HepG2 (cell line): ENCODE measurements at regions not wholly inside any gene's neighbourhood (a gene's known extent, or its start where the extent isn't known, plus 50 kb on each side); places are given as distances from the start of the nearest gene placed in this dataset.
"Not testable (repeated sequence)": the region's sequence is repeated elsewhere in the genome, so short reads cannot be mapped to it uniquely, and the experiment has no call there.

Source experiments
- ATAC-seq: fragments of 200-7000 bp; cut with Tn5 transposase; 3 replicates; pipeline ENCODE4 v1.9.1; 2020; ENCODE audit warnings: mild to moderate bottlenecking, moderate library complexity
- BruUV-seq: library from RNA; stranded (reverse); fragments of 400-500 nt; replicated peaks from 2 replicates; lab custom pipeline; 2021; lab: Mats Ljungman, UMichigan
- CTCF ChIA-PET: fragments of 300-600 bp; formaldehyde crosslinking; extraction: SDS; loops from one replicate; lab custom pipeline; 2021; ENCODE audit warnings: low total read pairs, inconsistent platforms, low intra/inter-chr PET ratio; lab: Yijun Ruan, JAX
- POLR2A ChIA-PET: fragments of 350-600 bp; sonication (Branson Sonifier 250); formaldehyde crosslinking; loops from one replicate; lab custom pipeline; 2020; ENCODE audit warnings: antibody characterized with exemption, inconsistent platforms; lab: Yijun Ruan, JAX
- DNase-seq: peaks from one replicate; pipeline ENCODE4 v3.0.0-alpha.2; 2015; ENCODE audit warnings: low spot score
- FAIRE-seq: peaks from 3 replicates; lab custom pipeline; 2011; peaks lifted over from hg19 to GRCh38; lab: Jason Lieb, UNC
- H2AFZ ChIP-seq: one replicate; pipeline ENCODE4 v1.6.1; 2011; ENCODE audit warnings: low read length, inconsistent platforms
- H3K27ac ChIP-seq: fragments of 300-600 bp; 3 replicates; pipeline ENCODE4 v1.8.0; 2011; ENCODE audit warnings: mixed run types, mild to moderate bottlenecking, mixed read lengths, low read length, inconsistent platforms; ENCODE audit not compliant: insufficient read depth; ENCODE audit errors: extremely low read length
- H3K27me3 ChIP-seq, 2 experiments: fragments of 200-600 bp in 1 of 2; 2 replicates in 1 of 2; 3 replicates in 1 of 2; pipeline versions ENCODE4 v1.6.0 to v1.8.0; 2011; ENCODE audit warnings: low read length in 2 of 2, mild to moderate bottlenecking in 2 of 2, moderate library complexity in 2 of 2, inconsistent platforms in 1 of 2; ENCODE audit not compliant: insufficient read depth in 2 of 2, control insufficient read depth in 1 of 2
- H3K36me3 ChIP-seq, 2 experiments: fragments of 200-600 bp in 1 of 2; replicated peaks in 1 of 2; 2 replicates in 1 of 2; 3 replicates in 1 of 2; pipeline versions ENCODE4 v1.5.1 to v1.8.0; 2011; ENCODE audit warnings: low read length in 2 of 2, inconsistent platforms in 1 of 2; ENCODE audit not compliant: insufficient read depth in 2 of 2, control insufficient read depth in 1 of 2
- H3K4me1 ChIP-seq: 2 replicates; pipeline ENCODE4 v1.5.1; 2012; ENCODE audit warnings: low read length, inconsistent platforms; ENCODE audit not compliant: insufficient read depth
- H3K4me2 ChIP-seq: 2 replicates; pipeline ENCODE4 v1.6.0; 2011; ENCODE audit warnings: low read depth, low read length, inconsistent platforms
- H3K4me3 ChIP-seq, 3 experiments: fragments of 200-600 bp in 1 of 3; sonication (generic), shearing (Covaris generic) in 1 of 3; replicated peaks in 1 of 3; 2 replicates each; pipeline ENCODE4 v1.5.1; 2011 to 2016; ENCODE audit warnings: low read length in 3 of 3, inconsistent platforms in 2 of 3, low read depth in 2 of 3, mild to moderate bottlenecking in 2 of 3, control low read depth in 1 of 3, mixed read lengths in 1 of 3; ENCODE audit not compliant: insufficient read depth in 1 of 3
- H3K79me2 ChIP-seq: one replicate; pipeline ENCODE4 v1.6.1; 2011; ENCODE audit warnings: low read length, inconsistent platforms; ENCODE audit not compliant: insufficient read depth
- H3K9ac ChIP-seq: 2 replicates; pipeline ENCODE4 v1.6.0; 2011; ENCODE audit warnings: mild to moderate bottlenecking, low read depth, low read length, inconsistent platforms; ENCODE audit not compliant: insufficient read depth
- H3K9me3 ChIP-seq: 2 replicates; pipeline ENCODE4 v1.5.1; 2012; ENCODE audit warnings: mild to moderate bottlenecking, low read length
- H4K20me1 ChIP-seq: 2 replicates; pipeline ENCODE4 v1.6.0; 2011; ENCODE audit warnings: inconsistent platforms, mild to moderate bottlenecking, low read length, moderate library complexity; ENCODE audit not compliant: insufficient read depth
- CC2D1A ChIP-seq: sonication (generic); formaldehyde crosslinking; IDR thresholded peaks from 2 replicates; pipeline ENCODE4 v1.8.1; 2023; ENCODE audit warnings: mild to moderate bottlenecking, missing genetic modification reagents
- CCDC6 ChIP-seq: sonication (generic); formaldehyde crosslinking; IDR thresholded peaks from 2 replicates; pipeline ENCODE4 v1.8.1; 2022; ENCODE audit warnings: mild to moderate bottlenecking, missing genetic modification reagents, moderate library complexity
- GATAD2A ChIP-seq: IDR thresholded peaks from 2 replicates; pipeline ENCODE4 v1.6.1; 2016
- HNRNPK ChIP-seq: fragments of 200-400 bp; formaldehyde crosslinking; IDR thresholded peaks from 2 replicates; pipeline ENCODE4 v1.6.1; 2018; ENCODE audit warnings: low read length, low read depth, moderate library complexity, mild to moderate bottlenecking; ENCODE audit not compliant: poor library complexity, severe bottlenecking
- KLF9 ChIP-seq: IDR thresholded peaks from 2 replicates; pipeline ENCODE4 v1.6.1; 2016; ENCODE audit warnings: low read depth
- MTA1 ChIP-seq: sonication (generic); formaldehyde crosslinking; IDR thresholded peaks from 2 replicates; pipeline ENCODE4 v1.4.0; 2020; ENCODE audit warnings: missing genetic modification reagents, mild to moderate bottlenecking, borderline replicate concordance
- PRPF4 ChIP-seq: fragments of 200-400 bp; formaldehyde crosslinking; IDR thresholded peaks from 2 replicates; pipeline ENCODE4 v1.6.1; 2016; ENCODE audit warnings: low read length, low read depth; ENCODE audit not compliant: poor library complexity, severe bottlenecking
- SMC3 ChIP-seq: IDR thresholded peaks from 2 replicates; pipeline ENCODE4 v1.6.1; 2011; ENCODE audit warnings: low read length, improper control_type of control experiment
- ZNF263 ChIP-seq: sonication (generic); formaldehyde crosslinking; IDR thresholded peaks from 2 replicates; pipeline ENCODE4 v1.4.0; 2020; ENCODE audit warnings: missing genetic modification reagents
- ZNF772 ChIP-seq: sonication (generic); formaldehyde crosslinking; IDR thresholded peaks from 2 replicates; pipeline ENCODE4 v1.5.0; 2020; ENCODE audit warnings: mild to moderate bottlenecking, missing genetic modification reagents
- WGBS: methylation state at CpG from one replicate; pipeline ENCODE4 v1.1.6; 2017; ENCODE audit warnings: low lambda C conversion rate; 5-methylcytosine and 5-hydroxymethylcytosine counted together
- in situ Hi-C: cut with HindIII; loops from 2 replicates; pipeline ENCODE4 v1.10.0; 2017; ENCODE audit warnings: low pct_unique_long_range_greater_than_20kb; ENCODE audit not compliant: extremely low pct_ligation_motif_present
- intact Hi-C: fragments of 100-400 bp; cut with micrococcal nuclease; formaldehyde crosslinking; loops from one replicate; pipeline ENCODE4 v1.10.0; 2022; ENCODE audit not compliant: unreplicated experiment
- TF ChIP-seq, protein P1 (sequence below): sonication (generic); formaldehyde crosslinking; IDR thresholded peaks from 2 replicates; pipeline ENCODE4 v1.4.0; 2020; ENCODE audit warnings: mild to moderate bottlenecking, low read depth, missing genetic modification reagents

DNA sequence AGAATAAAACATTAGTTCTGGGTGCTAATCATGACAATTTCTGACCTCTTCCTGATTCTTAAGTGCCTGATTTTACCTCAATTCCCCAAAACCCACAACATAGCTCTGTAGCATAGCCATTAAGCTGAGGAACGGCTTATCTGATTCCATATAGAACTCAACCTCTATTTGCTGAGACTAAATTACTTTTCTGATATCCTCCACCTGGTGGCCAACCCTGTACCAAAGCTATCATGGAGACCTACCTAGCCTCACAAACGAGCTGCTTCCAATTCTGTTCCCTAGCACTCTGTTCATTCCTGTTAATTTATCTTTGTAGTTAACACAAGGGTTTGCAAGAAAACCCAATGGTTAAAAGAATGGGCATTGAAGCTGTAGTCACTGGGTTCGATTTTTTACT lies 245.2 kb downstream of the PLOD2 start:
- in situ Hi-C loops, result no loop called here
- Histone ChIP-seq H3K4me3 (no peak overlapping the region), H4K20me1 (no peaks in the 10 kb centered on the region), H3K36me3 (no peaks in the 10 kb centered on the region), H2AFZ (no peak overlapping the region), H3K4me1 (no peaks in the 10 kb centered on the region), H3K27me3 (no peaks in the 10 kb centered on the region), H3K9ac (no peak overlapping the region), H3K27ac (no peak overlapping the region), H3K4me2 (no peak overlapping the region), H3K79me2 (no peaks in the 10 kb centered on the region), H3K9me3 (no peaks in the 10 kb centered on the region)
- ChIA-PET POLR2A (no interaction called here), CTCF (no interaction called here)
- DNase-seq (no peak), FAIRE-seq (no peak), ATAC-seq (peak; percentile 32; the same call in 1 of the 3 replicates)
- BruUV-seq, result no TSS peak
- TF ChIP-seq ZNF263 (CRISPR knock-in tag) (no peak), GATAD2A (CRISPR knock-in tag) (no peak), PRPF4 (no peak), KLF9 (CRISPR knock-in tag) (no peak), MTA1 (no peak), ZNF772 (no peak), SMC3 (no peak), CCDC6 (CRISPR knock-in tag) (no peak), HNRNPK (no peak), CC2D1A (CRISPR knock-in tag) (no peak)
- TF ChIP-seq, protein P1, sequence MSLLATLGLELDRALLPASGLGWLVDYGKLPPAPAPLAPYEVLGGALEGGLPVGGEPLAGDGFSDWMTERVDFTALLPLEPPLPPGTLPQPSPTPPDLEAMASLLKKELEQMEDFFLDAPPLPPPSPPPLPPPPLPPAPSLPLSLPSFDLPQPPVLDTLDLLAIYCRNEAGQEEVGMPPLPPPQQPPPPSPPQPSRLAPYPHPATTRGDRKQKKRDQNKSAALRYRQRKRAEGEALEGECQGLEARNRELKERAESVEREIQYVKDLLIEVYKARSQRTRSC, result no peak
- 6% methylated on average over 3 of the region's 3 CpGs for WGBS
- intact Hi-C loops, result no loop called here

DNA sequence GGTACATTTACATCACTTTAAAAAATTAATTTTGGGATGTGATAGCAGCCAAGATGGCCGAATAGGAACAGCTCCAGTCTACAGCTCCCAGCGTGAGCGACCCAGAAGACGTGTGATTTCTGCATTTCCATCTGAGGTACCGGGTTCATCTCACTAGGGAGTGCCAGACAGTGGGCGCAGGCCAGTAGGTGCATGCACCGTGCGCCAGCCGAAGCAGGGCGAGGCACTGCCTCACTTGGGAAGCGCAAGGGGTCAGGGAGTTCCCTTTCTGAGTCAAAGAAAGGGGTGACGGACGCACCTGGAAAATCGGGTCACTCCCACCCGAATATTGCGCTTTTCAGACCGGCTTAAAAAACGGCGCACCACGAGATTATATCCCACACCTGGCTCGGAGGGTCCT lies 233.2 kb downstream of the PLOD2 start:
- BruUV-seq, CTCF ChIA-PET: not testable (repeated sequence)

More for the DNA sequence above, 233.2 kb downstream of the PLOD2 start:
- H3K4me3 ChIP-seq, FAIRE-seq, ATAC-seq, H3K4me2 ChIP-seq, H3K9me3 ChIP-seq, DNase-seq, H2AFZ ChIP-seq, in situ Hi-C loops, POLR2A ChIA-PET, H3K4me1 ChIP-seq, H3K27ac ChIP-seq, H3K9ac ChIP-seq, H3K36me3 ChIP-seq, H3K27me3 ChIP-seq, intact Hi-C loops, H3K79me2 ChIP-seq, H4K20me1 ChIP-seq: not testable (repeated sequence)
- 37% methylated on average over 6 of the region's 21 CpGs for WGBS
